Activated CD8-positive, alpha-beta T cell treated with anti-CD3 and anti-CD28 coated beads for 36 hours (primary cell): ENCODE measurements at regions not wholly inside any gene's neighbourhood (a gene's known extent, or its start where the extent isn't known, plus 50 kb on each side); places are given as distances from the start of the nearest gene placed in this dataset.
"Not testable (repeated sequence)": the region's sequence is repeated elsewhere in the genome, so short reads cannot be mapped to it uniquely, and the experiment has no call there.

Experiments used
- ATAC-seq: fragments of 200-7000 bp; cut with Tn5 transposase; one replicate; pipeline ENCODE4 v1.10.0; 2021; ENCODE audit warnings: mild to moderate bottlenecking, moderate library complexity
- CTCF ChIA-PET: fragments of 350-600 bp; sonication (Branson Sonifier 250); formaldehyde crosslinking; loops from one replicate; lab custom pipeline; 2021; ENCODE audit warnings: antibody characterized with exemption; lab: Charles Lee
- POLR2A ChIA-PET: fragments of 350-600 bp; sonication (Branson Sonifier 250); formaldehyde crosslinking; loops from one replicate; lab custom pipeline; 2021; ENCODE audit warnings: antibody characterized with exemption; lab: Charles Lee
- DNase-seq: peaks from one replicate; pipeline ENCODE4 v3.0.0-alpha.2; 2020
- H3K27ac Mint-ChIP-seq: one replicate; pipeline ENCODE4 v1.8.0; 2021; ENCODE audit warnings: mild to moderate bottlenecking, mixed read lengths
- H3K27me3 Mint-ChIP-seq: one replicate; pipeline ENCODE4 v1.8.0; 2021; ENCODE audit warnings: mixed read lengths
- H3K36me3 Mint-ChIP-seq: one replicate; pipeline ENCODE4 v1.8.0; 2021; ENCODE audit warnings: low read depth, mixed read lengths
- H3K4me1 Mint-ChIP-seq: one replicate; pipeline ENCODE4 v1.8.0; 2021; ENCODE audit warnings: low read depth, mixed read lengths
- H3K4me3 Mint-ChIP-seq: one replicate; pipeline ENCODE4 v1.8.0; 2021; ENCODE audit warnings: mild to moderate bottlenecking, moderate library complexity, mixed read lengths
- H3K9me3 Mint-ChIP-seq: one replicate; pipeline ENCODE4 v1.8.0; 2021; ENCODE audit warnings: mixed read lengths
- CTCF ChIP-seq: fragments of 200-600 bp; IDR thresholded peaks from one replicate; pipeline ENCODE4 v1.8.0; 2022; ENCODE audit warnings: antibody characterized with exemption, mild to moderate bottlenecking
- intact Hi-C: fragments of 100-400 bp; cut with micrococcal nuclease; formaldehyde crosslinking; loops from one replicate; pipeline ENCODE4 v1.10.0; 2022

GRCh38 chrX:56343219-56343618, 111.1 kb downstream of the KLF8 start:
- no peak for ATAC-seq

GRCh38 chrX:56343664-56344063, 111.5 kb downstream of the KLF8 start:
- ChIA-PET POLR2A (no interaction called here), CTCF (no interaction called here)
- Mint-ChIP-seq H3K27ac (no peak overlapping the region), H3K27me3 (no peaks in the 10 kb centered on the region), H3K4me3 (no peak overlapping the region), H3K36me3 (peaks cover 2% of the 10 kb centered on the region), H3K4me1 (peaks cover 36% of the 10 kb centered on the region), H3K9me3 (peaks cover 2% of the 10 kb centered on the region)
- no peak for ATAC-seq
- DNase-seq = no peak
- no peak for TF ChIP-seq CTCF
- intact Hi-C loops = no loop called here

More at GRCh38 chrX:56343219-56343618, 111.1 kb downstream of the KLF8 start:
- no peak for DNase-seq
- Mint-ChIP-seq H3K9me3 (peaks cover 2% of the 10 kb centered on the region), H3K4me1 (peaks cover 36% of the 10 kb centered on the region), H3K27me3 (no peaks in the 10 kb centered on the region), H3K4me3 (no peak overlapping the region), H3K36me3 (peaks cover 2% of the 10 kb centered on the region), H3K27ac (no peak overlapping the region)
- ChIA-PET CTCF (no interaction called here), POLR2A (no interaction called here)
- no peak for TF ChIP-seq CTCF
- intact Hi-C loops = no loop called here

- intact Hi-C loops, H3K9me3 Mint-ChIP-seq, H3K4me3 Mint-ChIP-seq, H3K4me1 Mint-ChIP-seq, DNase-seq, H3K27me3 Mint-ChIP-seq, H3K36me3 Mint-ChIP-seq, POLR2A ChIA-PET, H3K27ac Mint-ChIP-seq, CTCF ChIA-PET, ATAC-seq: not testable (repeated sequence)
Observed at GRCh38 chrX:56358145-56358544, 126.0 kb downstream of the KLF8 start.

- peak overlapping the region; percentile 43 for H3K4me3 Mint-ChIP-seq
- DNase-seq, intact Hi-C loops, H3K9me3 Mint-ChIP-seq, H3K27me3 Mint-ChIP-seq, POLR2A ChIA-PET, H3K36me3 Mint-ChIP-seq, ATAC-seq, CTCF ChIA-PET: not testable (repeated sequence)
- H3K4me1 Mint-ChIP-seq = peaks cover 44% of the 10 kb centered on the region
- H3K27ac Mint-ChIP-seq = peak overlapping the region; percentile 84
Observed at GRCh38 chrX:56365171-56365570, 133.0 kb downstream of the KLF8 start.

GRCh38 chrX:56366901-56367300, 134.7 kb downstream of the KLF8 start:
- Mint-ChIP-seq H3K4me1 (peaks cover 44% of the 10 kb centered on the region), H3K4me3 (no peak overlapping the region), H3K36me3 (peaks cover 5% of the 10 kb centered on the region), H3K9me3 (peaks cover 4% of the 10 kb centered on the region), H3K27me3 (no peaks in the 10 kb centered on the region), H3K27ac (peak overlapping the region; percentile 25)
- TF ChIP-seq CTCF = no peak
- ATAC-seq = no peak
- intact Hi-C loops = no loop called here
- no peak for DNase-seq
- CTCF ChIA-PET = no interaction called here
- POLR2A ChIA-PET = interaction anchor here (0.6 kb wide), 1 partner anchor 363 kb away, joined by 3 read pairs; no protein-coding TSS in a partner anchor

GRCh38 chrX:56368962-56369361, 136.8 kb downstream of the KLF8 start:
- peak overlapping the region; percentile 8 for H3K4me3 Mint-ChIP-seq
- DNase-seq (no peak), ATAC-seq (peak; percentile 24)
- H3K4me1 Mint-ChIP-seq = peaks cover 44% of the 10 kb centered on the region
- ChIA-PET POLR2A (no interaction called here), CTCF (no interaction called here)
- no peak for TF ChIP-seq CTCF
- intact Hi-C loops = no loop called here
- H3K27me3 Mint-ChIP-seq = no peaks in the 10 kb centered on the region
- H3K36me3 Mint-ChIP-seq = peaks cover 3% of the 10 kb centered on the region
- peak overlapping the region; percentile 60 for H3K27ac Mint-ChIP-seq
- peaks cover 4% of the 10 kb centered on the region for H3K9me3 Mint-ChIP-seq

- H3K4me3 Mint-ChIP-seq, CTCF ChIA-PET, ATAC-seq, H3K36me3 Mint-ChIP-seq, H3K27me3 Mint-ChIP-seq, H3K27ac Mint-ChIP-seq, H3K9me3 Mint-ChIP-seq, intact Hi-C loops, POLR2A ChIA-PET, DNase-seq: not testable (repeated sequence)
- peaks cover 29% of the 10 kb centered on the region for H3K4me1 Mint-ChIP-seq
Observed at GRCh38 chrX:56379984-56380780, 148.0 kb downstream of the KLF8 start.
